ENCODE measurements at regions not wholly inside any gene's neighbourhood (a gene's known extent, or its start where the extent isn't known, plus 50 kb on each side); places are given as distances from the start of the nearest gene placed in this dataset.

DNA sequence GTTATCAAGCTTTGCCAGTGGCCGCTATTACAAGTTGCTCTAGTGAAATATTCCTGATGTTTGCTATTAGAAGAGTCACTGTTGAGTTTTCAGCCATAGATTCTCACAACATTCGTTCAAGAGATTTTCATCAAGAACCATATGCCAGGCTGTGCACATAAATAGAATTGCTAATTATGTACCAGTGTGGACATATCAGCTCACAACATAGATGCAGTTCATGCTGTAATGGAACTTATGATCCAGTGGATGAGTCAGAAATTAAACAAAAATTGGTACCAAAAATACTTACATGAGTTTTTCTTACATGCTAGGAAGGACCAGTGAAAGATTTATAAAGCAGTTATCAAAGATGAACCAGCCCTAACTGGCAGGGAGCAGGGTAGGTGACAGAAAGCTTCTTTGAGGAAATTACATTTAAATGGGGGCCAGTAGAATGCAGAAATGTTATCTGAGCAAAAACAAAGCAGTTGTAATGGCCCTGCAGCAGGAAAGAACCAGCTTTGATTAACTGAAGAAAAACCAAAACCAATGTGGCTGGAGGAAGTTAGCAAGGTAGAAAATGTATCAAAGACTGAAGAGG lies 404.2 kb downstream of the DNAH5 start:
- Mint-ChIP-seq H3K4me1 (no peaks in the 10 kb centered on the region), H3K9me3 (peaks cover 0 to 18% (median 3%) of the 10 kb centered on the region in 6 donors), H3K27me3 (ENCODE audit: low read depth in 3 of 3) (peaks cover 0 to 1% (median 0%) of the 10 kb centered on the region in 3 donors), H3K36me3 (no peaks in the 10 kb centered on the region), H3K27ac (no peak overlapping the region), H3K4me3 (no peak overlapping the region)
- no peak for DNase-seq

DNA sequence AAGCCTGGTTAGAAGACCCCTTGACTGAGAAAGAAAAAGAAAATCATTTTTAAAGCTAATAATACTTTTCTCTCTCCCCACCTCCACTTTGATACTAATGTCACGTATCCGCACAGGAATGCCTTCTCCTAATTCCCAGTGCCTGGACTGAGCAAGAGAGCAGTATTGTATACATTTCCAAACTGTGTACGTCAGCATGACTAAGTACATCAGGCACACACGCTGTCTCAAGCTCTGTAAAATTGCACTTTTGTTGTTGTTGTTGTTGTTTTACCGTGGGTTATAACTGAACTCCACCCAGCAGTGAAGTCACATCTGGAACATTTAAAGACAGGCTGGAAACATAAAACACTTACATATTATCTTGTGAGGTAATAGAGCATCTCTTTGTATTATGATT lies 407.6 kb downstream of the DNAH5 start:
- Mint-ChIP-seq H3K36me3 (no peaks in the 10 kb centered on the region), H3K4me1 (no peaks in the 10 kb centered on the region), H3K4me3 (no peak overlapping the region), H3K27me3 (ENCODE audit: low read depth in 3 of 3) (peaks cover 0 to 1% (median 0%) of the 10 kb centered on the region in 3 donors), H3K9me3 (peaks cover 0 to 5% (median 1%) of the 10 kb centered on the region in 6 donors), H3K27ac (no peak overlapping the region)
- DNase-seq: no peak

DNA sequence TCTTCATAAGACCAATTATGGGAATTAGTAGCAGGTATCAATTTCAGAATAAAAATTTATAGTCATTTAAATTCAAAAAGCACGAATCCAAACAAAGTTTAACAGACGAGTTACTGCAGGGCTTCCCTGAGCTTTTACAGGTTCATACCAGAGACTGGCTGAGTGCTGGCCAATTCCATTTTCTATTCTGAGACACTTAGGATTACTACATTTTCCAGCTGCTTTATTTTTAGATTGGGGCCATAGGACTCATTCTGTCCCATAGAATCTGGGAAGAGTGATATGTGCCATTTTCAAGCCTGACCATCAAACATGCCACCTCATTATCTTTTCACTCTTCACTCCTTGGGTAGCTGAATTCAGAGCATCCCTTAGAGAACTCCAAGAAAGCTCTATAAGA lies 410.7 kb downstream of the DNAH5 start:
- H3K4me1 Mint-ChIP-seq: no peaks in the 10 kb centered on the region
- H3K36me3 Mint-ChIP-seq: no peaks in the 10 kb centered on the region
- no peak overlapping the region for H3K27ac Mint-ChIP-seq
- DNase-seq: no peak
- no peak overlapping the region for H3K4me3 Mint-ChIP-seq
- H3K9me3 Mint-ChIP-seq: peaks cover 0 to 5% (median 1%) of the 10 kb centered on the region in 6 donors
- H3K27me3 Mint-ChIP-seq (ENCODE audit: low read depth in 3 of 3): peaks cover 0 to 3% (median 0%) of the 10 kb centered on the region in 3 donors

DNA sequence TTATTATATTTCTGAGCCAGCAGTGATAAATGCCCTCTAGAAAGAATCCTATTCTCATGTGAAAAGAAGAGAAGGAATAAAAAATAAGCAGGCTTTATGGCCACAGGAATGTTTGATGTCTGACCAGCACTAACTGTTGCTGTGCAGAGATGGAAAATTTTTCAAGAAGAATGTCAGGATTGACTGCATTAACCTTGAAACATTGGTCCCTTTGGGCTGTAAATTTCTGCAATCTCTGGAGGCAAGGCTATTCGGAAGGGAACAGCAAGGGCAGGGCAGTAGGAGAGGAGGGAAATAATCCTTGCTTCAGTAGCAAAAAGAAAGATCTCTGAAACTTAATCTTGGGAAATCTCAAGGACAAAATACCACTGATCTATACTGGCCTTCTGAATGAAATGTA lies 415.2 kb downstream of the DNAH5 start:
- peaks cover 0 to 6% (median 0%) of the 10 kb centered on the region in 6 donors for H3K9me3 Mint-ChIP-seq
- no peak for DNase-seq
- no peaks in the 10 kb centered on the region for H3K36me3 Mint-ChIP-seq
- H3K4me3 Mint-ChIP-seq: no peak overlapping the region
- H3K27me3 Mint-ChIP-seq (ENCODE audit: low read depth in 3 of 3): peaks cover 0 to 1% (median 0%) of the 10 kb centered on the region in 3 donors
- H3K27ac Mint-ChIP-seq: no peak overlapping the region
- H3K4me1 Mint-ChIP-seq: no peaks in the 10 kb centered on the region

DNA sequence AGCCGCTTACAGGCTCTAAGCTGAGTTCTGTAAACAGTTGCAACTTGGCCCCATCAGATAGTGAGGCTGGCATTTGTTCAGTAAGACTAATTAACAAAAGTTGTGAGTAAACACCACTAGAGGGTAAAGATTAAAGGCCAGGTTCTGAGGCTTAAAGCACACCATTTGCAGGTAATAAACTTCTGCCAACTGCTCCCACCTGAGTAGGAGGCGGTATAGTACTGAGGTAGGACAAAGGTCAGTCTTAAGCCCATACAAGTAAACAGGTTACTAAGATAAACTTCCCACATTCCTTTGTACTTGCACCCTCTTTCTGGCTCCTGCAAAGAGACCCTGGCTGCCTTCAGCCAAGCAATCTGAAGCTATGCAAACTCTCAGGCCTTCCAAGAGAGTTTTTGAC lies 419.6 kb downstream of the DNAH5 start:
- H3K27me3 Mint-ChIP-seq (ENCODE audit: low read depth in 3 of 3): peaks cover 0 to 2% (median 0%) of the 10 kb centered on the region in 3 donors
- H3K4me1 Mint-ChIP-seq: no peaks in the 10 kb centered on the region
- H3K36me3 Mint-ChIP-seq: no peaks in the 10 kb centered on the region
- no peak overlapping the region for H3K4me3 Mint-ChIP-seq
- DNase-seq: no peak
- no peak overlapping the region for H3K27ac Mint-ChIP-seq
- peaks cover 0 to 8% (median 2%) of the 10 kb centered on the region in 6 donors for H3K9me3 Mint-ChIP-seq

DNA sequence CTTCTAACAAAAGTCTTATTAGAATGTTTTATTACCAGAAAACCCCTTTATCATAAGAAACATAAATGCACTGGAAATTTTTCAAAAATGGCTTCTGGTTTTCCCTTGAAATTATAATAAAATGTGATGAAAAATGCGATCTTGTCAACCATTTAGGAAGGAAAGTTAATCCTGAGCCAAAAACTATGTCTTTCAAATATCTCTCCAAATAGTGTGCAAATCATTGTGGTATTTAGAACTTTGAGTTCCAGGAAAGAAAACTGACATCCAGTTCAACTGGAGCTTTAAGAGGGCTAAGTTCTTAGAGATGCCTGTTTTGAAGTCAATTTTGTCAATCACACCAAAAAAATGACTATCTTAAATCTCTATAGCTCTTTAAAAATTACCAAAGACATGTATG lies 425.4 kb downstream of the DNAH5 start:
- peaks cover 0 to 10% (median 3%) of the 10 kb centered on the region in 6 donors for H3K9me3 Mint-ChIP-seq
- no peaks in the 10 kb centered on the region for H3K36me3 Mint-ChIP-seq
- no peaks in the 10 kb centered on the region for H3K4me1 Mint-ChIP-seq
- no peak overlapping the region for H3K27ac Mint-ChIP-seq
- DNase-seq: no peak
- H3K27me3 Mint-ChIP-seq (ENCODE audit: low read depth in 3 of 3): peaks cover 0 to 2% (median 0%) of the 10 kb centered on the region in 3 donors
- no peak overlapping the region for H3K4me3 Mint-ChIP-seq

DNA sequence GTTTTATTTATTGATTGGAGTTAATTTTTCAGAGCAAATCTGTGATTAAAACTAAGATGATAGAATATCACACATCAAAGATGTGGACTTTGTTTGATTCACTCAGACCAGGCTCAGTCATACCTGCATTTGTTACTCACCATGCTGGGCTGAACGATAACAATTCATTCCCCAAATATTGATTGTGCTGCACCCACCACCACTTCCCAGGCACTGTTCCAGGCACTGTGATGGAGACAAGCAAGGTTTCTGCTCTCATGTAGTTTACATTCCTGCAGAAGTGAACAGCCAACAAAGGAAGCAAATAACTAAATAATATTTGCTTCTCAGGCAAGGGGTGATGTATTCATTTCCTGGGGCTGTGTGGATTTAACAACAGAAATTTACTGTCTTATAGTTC lies 428.3 kb downstream of the DNAH5 start:
- H3K9me3 Mint-ChIP-seq: peaks cover 0 to 6% (median 2%) of the 10 kb centered on the region in 6 donors
- DNase-seq: no peak
- no peaks in the 10 kb centered on the region for H3K36me3 Mint-ChIP-seq
- no peaks in the 10 kb centered on the region for H3K27me3 Mint-ChIP-seq (ENCODE audit: low read depth in 3 of 3)
- no peaks in the 10 kb centered on the region for H3K4me1 Mint-ChIP-seq
- no peak overlapping the region for H3K4me3 Mint-ChIP-seq
- no peak overlapping the region for H3K27ac Mint-ChIP-seq

DNA sequence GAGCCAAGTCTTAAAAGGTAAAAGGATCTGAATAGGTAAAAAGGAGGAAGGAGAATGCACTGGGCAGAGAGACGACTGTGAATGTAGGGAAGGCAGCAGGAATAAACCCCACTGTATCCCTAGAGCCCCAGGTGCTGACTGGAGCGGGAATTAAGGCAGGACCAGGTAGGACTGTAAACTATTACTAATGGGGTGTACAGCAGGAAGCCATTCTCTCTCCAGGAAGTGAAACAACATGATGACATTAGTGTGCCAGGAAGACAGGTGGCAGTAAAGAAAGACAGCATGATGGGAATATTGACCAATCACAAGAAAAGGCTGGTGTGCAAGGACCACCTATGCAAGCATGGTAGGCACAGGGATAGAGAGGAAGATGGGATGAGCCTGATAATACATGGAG lies 433.0 kb downstream of the DNAH5 start:
- Mint-ChIP-seq H3K9me3 (peaks cover 0 to 5% (median under 1%) of the 10 kb centered on the region in 6 donors), H3K27ac (no peak overlapping the region), H3K4me1 (no peaks in the 10 kb centered on the region), H3K27me3 (ENCODE audit: low read depth in 3 of 3) (no peaks in the 10 kb centered on the region), H3K36me3 (no peaks in the 10 kb centered on the region), H3K4me3 (no peak overlapping the region)
- DNase-seq: no peak

DNA sequence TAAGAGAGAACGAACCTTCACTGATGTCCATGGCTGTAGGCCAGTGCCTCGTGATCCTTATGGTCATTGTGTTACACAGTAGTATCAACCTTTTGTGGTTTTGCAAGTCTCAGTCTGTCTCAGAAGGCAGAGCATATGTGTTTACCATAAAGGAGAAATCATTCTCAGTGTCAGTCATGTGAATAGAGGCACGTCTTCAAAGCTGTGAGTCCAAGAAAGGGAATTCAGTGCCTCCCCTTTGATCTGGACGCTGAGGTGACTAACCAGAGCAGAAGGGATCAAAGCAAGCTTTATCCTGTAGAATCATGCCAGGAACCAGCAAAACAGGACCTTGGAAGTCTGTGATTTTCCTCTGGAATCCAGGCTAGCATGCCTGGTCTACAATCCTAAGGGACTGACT lies 433.9 kb downstream of the DNAH5 start:
- no peak overlapping the region for H3K4me3 Mint-ChIP-seq

DNA sequence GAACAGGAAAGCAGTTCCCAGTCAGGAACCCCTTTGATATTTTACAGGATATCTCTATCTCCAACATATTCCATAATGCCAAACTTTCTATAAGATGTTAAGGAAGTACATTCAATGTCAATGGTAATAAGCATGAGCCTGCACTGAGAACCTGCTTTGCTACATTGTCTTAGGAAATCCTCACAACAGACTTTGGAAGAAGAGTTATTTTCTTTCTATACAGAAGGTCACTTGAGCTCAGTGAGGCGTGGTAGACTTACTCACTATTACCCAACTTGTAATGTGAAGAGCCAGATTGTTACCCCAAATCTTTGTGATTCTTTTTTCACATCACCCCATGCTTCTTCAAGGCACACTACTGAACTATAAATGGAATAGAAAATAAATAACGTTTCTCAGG lies 435.9 kb downstream of the DNAH5 start:
- H3K27me3 Mint-ChIP-seq (ENCODE audit: low read depth in 3 of 3): no peaks in the 10 kb centered on the region
- no peak overlapping the region for H3K27ac Mint-ChIP-seq
- H3K9me3 Mint-ChIP-seq: peaks cover 0 to 2% (median under 1%) of the 10 kb centered on the region in 6 donors
- DNase-seq: no peak
- H3K4me3 Mint-ChIP-seq: no peak overlapping the region
- no peaks in the 10 kb centered on the region for H3K36me3 Mint-ChIP-seq
- H3K4me1 Mint-ChIP-seq: no peaks in the 10 kb centered on the region

More for the DNA sequence above, 433.9 kb downstream of the DNAH5 start:
- Mint-ChIP-seq H3K9me3 (peaks cover 0 to 7% (median 0%) of the 10 kb centered on the region in 6 donors), H3K36me3 (no peaks in the 10 kb centered on the region), H3K27me3 (ENCODE audit: low read depth in 3 of 3) (no peaks in the 10 kb centered on the region), H3K4me1 (no peaks in the 10 kb centered on the region), H3K27ac (no peak overlapping the region)
- DNase-seq: no peak

DNA sequence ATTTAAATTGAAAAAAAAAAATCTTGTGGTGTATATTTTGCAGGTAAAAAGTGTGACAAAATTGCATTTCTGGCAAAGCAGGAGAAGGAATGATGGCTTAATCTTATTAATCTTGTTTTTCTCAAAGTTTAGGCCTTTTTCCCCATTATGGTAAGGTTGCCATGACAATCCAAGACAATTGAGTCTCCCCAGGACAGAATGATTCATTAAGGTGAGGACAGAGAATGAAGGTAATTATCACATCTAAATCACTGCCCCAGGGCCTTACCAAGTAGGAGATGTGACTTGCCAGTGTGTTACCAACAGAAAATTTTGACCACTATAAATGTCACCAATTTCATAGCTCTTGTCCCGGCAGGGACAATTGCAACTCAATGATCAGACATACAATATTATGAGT lies 439.2 kb downstream of the DNAH5 start:
- DNase-seq: no peak
- H3K4me1 Mint-ChIP-seq: no peaks in the 10 kb centered on the region
- no peak overlapping the region for H3K4me3 Mint-ChIP-seq
- peaks cover 0 to 3% (median 2%) of the 10 kb centered on the region in 6 donors for H3K9me3 Mint-ChIP-seq
- no peaks in the 10 kb centered on the region for H3K36me3 Mint-ChIP-seq
- H3K27me3 Mint-ChIP-seq (ENCODE audit: low read depth in 3 of 3): peaks cover 0 to 3% (median 0%) of the 10 kb centered on the region in 3 donors
- no peak overlapping the region for H3K27ac Mint-ChIP-seq

DNA sequence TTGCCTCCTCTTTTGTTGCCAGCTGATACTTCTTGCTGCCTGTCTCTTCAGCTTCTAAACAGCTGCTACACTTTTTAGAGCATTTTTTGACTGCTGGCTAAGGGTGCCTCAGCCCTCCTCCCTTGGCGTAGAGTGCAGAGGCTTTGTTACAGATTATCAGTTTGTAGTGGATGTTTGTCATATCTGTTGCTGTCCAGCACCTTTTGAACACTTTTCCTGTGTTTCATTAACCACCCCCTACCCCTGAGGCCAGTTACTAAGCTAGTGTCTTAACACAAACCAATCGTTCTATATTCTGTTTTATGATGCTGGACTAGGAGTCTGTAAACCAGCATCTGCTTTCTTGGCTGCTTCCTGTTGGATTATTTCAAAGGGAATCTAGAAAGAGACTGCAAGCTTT lies 441.5 kb downstream of the DNAH5 start:
- no peaks in the 10 kb centered on the region for H3K36me3 Mint-ChIP-seq
- no peak for DNase-seq
- no peaks in the 10 kb centered on the region for H3K4me1 Mint-ChIP-seq
- no peak overlapping the region for H3K4me3 Mint-ChIP-seq
- no peak overlapping the region for H3K27ac Mint-ChIP-seq
- H3K27me3 Mint-ChIP-seq (ENCODE audit: low read depth in 3 of 3): peaks cover 0 to 3% (median 0%) of the 10 kb centered on the region in 3 donors
- H3K9me3 Mint-ChIP-seq: peaks cover 0 to 4% (median 2%) of the 10 kb centered on the region in 6 donors

DNA sequence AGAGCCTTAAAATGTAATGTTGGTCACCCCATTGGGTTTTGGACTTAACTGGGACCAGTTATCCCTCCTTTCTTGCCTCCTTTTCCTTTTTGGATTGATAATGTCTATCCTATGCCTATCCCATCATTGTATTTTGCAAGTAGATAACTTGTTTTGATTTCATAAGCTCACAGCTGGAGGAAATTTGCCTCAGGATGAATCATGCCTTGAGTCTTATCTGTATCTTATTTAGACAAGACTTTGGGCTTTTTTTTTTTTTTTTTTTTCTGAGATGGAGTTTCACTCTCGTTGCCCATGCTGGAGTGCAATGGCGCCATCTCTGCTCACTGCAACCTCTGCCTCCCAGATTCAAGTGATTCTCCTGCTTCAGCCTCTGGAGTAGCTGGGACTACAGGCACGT lies 443.3 kb downstream of the DNAH5 start:
- Mint-ChIP-seq H3K27me3 (ENCODE audit: low read depth in 3 of 3) (peaks cover 0 to 3% (median 0%) of the 10 kb centered on the region in 3 donors), H3K4me1 (no peaks in the 10 kb centered on the region), H3K4me3 (no peak overlapping the region), H3K27ac (no peak overlapping the region), H3K36me3 (no peaks in the 10 kb centered on the region), H3K9me3 (peaks cover 0 to 6% (median 2%) of the 10 kb centered on the region in 6 donors)
- DNase-seq: no peak

DNA sequence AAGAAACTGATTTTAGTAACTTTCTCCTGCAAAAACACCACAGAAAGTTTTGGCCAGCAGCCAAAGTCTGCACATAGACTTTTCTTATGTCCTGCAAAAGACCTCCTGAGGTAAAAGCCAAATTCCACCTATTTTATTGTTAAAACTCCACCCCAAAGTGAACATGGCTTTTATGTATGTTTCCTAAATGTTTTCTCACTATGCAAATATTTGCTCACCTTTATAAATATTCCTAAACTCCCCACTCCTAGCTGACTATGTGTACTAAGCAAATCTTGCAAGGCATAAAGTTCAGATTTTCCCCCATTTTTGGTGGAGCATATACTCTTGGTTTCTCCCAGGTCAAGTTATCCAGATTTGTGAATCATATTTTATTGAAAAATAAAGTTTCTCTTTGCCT lies 446.2 kb downstream of the DNAH5 start:
- DNase-seq: no peak
- no peaks in the 10 kb centered on the region for H3K4me1 Mint-ChIP-seq
- peaks cover 0 to 1% (median 0%) of the 10 kb centered on the region in 3 donors for H3K27me3 Mint-ChIP-seq (ENCODE audit: low read depth in 3 of 3)
- H3K27ac Mint-ChIP-seq: no peak overlapping the region
- H3K4me3 Mint-ChIP-seq: no peak overlapping the region
- H3K9me3 Mint-ChIP-seq: peaks cover 0 to 4% (median 1%) of the 10 kb centered on the region in 6 donors
- H3K36me3 Mint-ChIP-seq: no peaks in the 10 kb centered on the region
